Peyer's patch (tissue), 4 donors: ENCODE measurements at regions not wholly inside any gene's neighbourhood (a gene's known extent, or its start where the extent isn't known, plus 50 kb on each side); places are given as distances from the start of the nearest gene placed in this dataset.

Source experiments
- DNase-seq, 3 donors: peaks; one replicate each; pipeline ENCODE4 v3.0.0-alpha.2; 2017 to 2019
- H3K27ac ChIP-seq, 4 donors: fragments of 200-600 bp; sonication (generic); one replicate each; pipeline ENCODE4 v1.5.1; 2016 to 2019
- H3K27me3 ChIP-seq, 2 donors: fragments of 200-600 bp; sonication (generic); one replicate each; pipeline ENCODE4 v1.5.1; 2019
- H3K36me3 ChIP-seq, 3 donors: fragments of 200-600 bp; sonication (generic); one replicate each; pipeline ENCODE4 v1.5.1; 2016 to 2019
- H3K4me1 ChIP-seq, 4 donors: fragments of 200-600 bp; sonication (generic); one replicate each; pipeline ENCODE4 v1.5.1; 2016 to 2019
- H3K4me3 ChIP-seq, 4 donors: fragments of 200-600 bp; sonication (generic); 1 replicate in 3 of 4; 2 replicates in 1 of 4; pipeline ENCODE4 v1.5.1; 2016 to 2019; ENCODE audit warnings: mild to moderate bottlenecking in 1 of 4
- H3K9me3 ChIP-seq, 4 donors: fragments of 200-600 bp; sonication (generic); one replicate each; pipeline ENCODE4 v1.5.1; 2016 to 2019; ENCODE audit warnings: mild to moderate bottlenecking in 1 of 4
- CTCF ChIP-seq, 6 experiments: fragments of 450-650 bp in 4 of 6; fragments of 200-600 bp in 2 of 6; sonication (generic) in 1 of 6; IDR thresholded peaks; one replicate each; pipeline ENCODE4 v1.5.1; 2017 to 2019; ENCODE audit warnings: antibody characterized with exemption in 6 of 6, mild to moderate bottlenecking in 3 of 6, moderate library complexity in 1 of 6
- POLR2A ChIP-seq, 2 donors: fragments of 450-650 bp; IDR thresholded peaks; one replicate each; pipeline ENCODE4 v1.5.1; 2017; ENCODE audit warnings: antibody characterized with exemption in 2 of 2, mild to moderate bottlenecking in 2 of 2, moderate library complexity in 2 of 2

GRCh38 chr12:19033244-19033643 lies 96.3 kb upstream of the PLEKHA5 start:
- TF ChIP-seq POLR2A (IDR thresholded peaks at IDR 0.05) (no peak), CTCF (IDR thresholded peaks at IDR 0.05) (no peak)
- DNase-seq: no peak
- Histone ChIP-seq H3K36me3 (no peaks in the 10 kb centered on the region), H3K27ac (no peak overlapping the region), H3K4me1 (no peaks in the 10 kb centered on the region), H3K9me3 (peaks cover 0 to 4% (median 0%) of the 10 kb centered on the region in 4 donors), H3K4me3 (no peak overlapping the region), H3K27me3 (no peaks in the 10 kb centered on the region)

GRCh38 chr12:19034937-19035336 lies 94.6 kb upstream of the PLEKHA5 start:
- Histone ChIP-seq H3K4me3 (no peak overlapping the region), H3K27me3 (no peaks in the 10 kb centered on the region), H3K9me3 (peaks cover 0 to 4% (median 0%) of the 10 kb centered on the region in 4 donors), H3K4me1 (no peaks in the 10 kb centered on the region), H3K27ac (no peak overlapping the region), H3K36me3 (no peaks in the 10 kb centered on the region)
- DNase-seq: no peak
- TF ChIP-seq CTCF (IDR thresholded peaks at IDR 0.05) (no peak), POLR2A (IDR thresholded peaks at IDR 0.05) (no peak)

- no peak for TF ChIP-seq POLR2A (IDR thresholded peaks at IDR 0.05)
- no peak for TF ChIP-seq CTCF (IDR thresholded peaks at IDR 0.05)
- no peak for DNase-seq
- H3K27ac ChIP-seq: no peak overlapping the region
These were observed 94.0 kb upstream of the PLEKHA5 start for GRCh38 chr12:19035536-19035935.

GRCh38 chr12:19036673-19037357 lies 92.7 kb upstream of the PLEKHA5 start:
- no peaks in the 10 kb centered on the region for H3K27me3 ChIP-seq
- H3K36me3 ChIP-seq: no peaks in the 10 kb centered on the region
- no peak overlapping the region for H3K27ac ChIP-seq
- H3K4me3 ChIP-seq: no peak overlapping the region
- DNase-seq: no peak
- no peak for TF ChIP-seq POLR2A (IDR thresholded peaks at IDR 0.05)
- TF ChIP-seq CTCF (IDR thresholded peaks at IDR 0.05): no peak
- H3K9me3 ChIP-seq: peaks cover 0 to 4% (median 0%) of the 10 kb centered on the region in 4 donors
- no peaks in the 10 kb centered on the region for H3K4me1 ChIP-seq

More at GRCh38 chr12:19035536-19035935, 94.0 kb upstream of the PLEKHA5 start:
- H3K27me3 ChIP-seq: no peaks in the 10 kb centered on the region
- no peak overlapping the region for H3K4me3 ChIP-seq
- H3K4me1 ChIP-seq: no peaks in the 10 kb centered on the region
- H3K9me3 ChIP-seq: peaks cover 0 to 4% (median 0%) of the 10 kb centered on the region in 4 donors
- no peaks in the 10 kb centered on the region for H3K36me3 ChIP-seq

- Histone ChIP-seq H3K27me3 (no peaks in the 10 kb centered on the region), H3K4me1 (no peaks in the 10 kb centered on the region), H3K9me3 (no peaks in the 10 kb centered on the region), H3K4me3 (no peak overlapping the region), H3K36me3 (no peaks in the 10 kb centered on the region), H3K27ac (no peak overlapping the region)
- no peak for DNase-seq
- no peak for TF ChIP-seq POLR2A (IDR thresholded peaks at IDR 0.05)
- TF ChIP-seq CTCF (IDR thresholded peaks at IDR 0.05): no peak
These were observed 91.3 kb upstream of the PLEKHA5 start for GRCh38 chr12:19038209-19038608.
